ENCODE measurements at regions not wholly inside any gene's neighbourhood (a gene's known extent, or its start where the extent isn't known, plus 50 kb on each side); places are given as distances from the start of the nearest gene placed in this dataset.

GRCh38 chr2:150136893-150137292 is 350.6 kb downstream of the RND3 start:
- no peaks in the 10 kb centered on the region for H3K9me3 Mint-ChIP-seq
- no peaks in the 10 kb centered on the region for H3K36me3 Mint-ChIP-seq (ENCODE audit: low read depth)
- no peak overlapping the region for H3K4me3 Mint-ChIP-seq
- no peaks in the 10 kb centered on the region for H3K4me1 Mint-ChIP-seq
- no peak for DNase-seq
- H3K27me3 Mint-ChIP-seq (ENCODE audit: low read depth, poor library complexity), result peaks cover 8% of the 10 kb centered on the region
- TF ChIP-seq CTCF (IDR thresholded peaks at IDR 0.05), result no peak
- no peak overlapping the region for H3K27ac Mint-ChIP-seq

- Mint-ChIP-seq H3K27me3 (ENCODE audit: low read depth, poor library complexity) (peaks cover 11% of the 10 kb centered on the region), H3K4me3 (no peak overlapping the region), H3K27ac (no peak overlapping the region), H3K9me3 (no peaks in the 10 kb centered on the region), H3K36me3 (ENCODE audit: low read depth) (no peaks in the 10 kb centered on the region), H3K4me1 (no peaks in the 10 kb centered on the region)
- no peak for TF ChIP-seq CTCF (IDR thresholded peaks at IDR 0.05)
- no peak for DNase-seq
These were observed 351.1 kb downstream of the RND3 start for GRCh38 chr2:150136401-150136800.

GRCh38 chr2:150135223-150135883 is 352.1 kb downstream of the RND3 start:
- no peak for DNase-seq
- Mint-ChIP-seq H3K9me3 (no peaks in the 10 kb centered on the region), H3K4me1 (no peaks in the 10 kb centered on the region), H3K27ac (no peak overlapping the region), H3K36me3 (ENCODE audit: low read depth) (no peaks in the 10 kb centered on the region), H3K27me3 (ENCODE audit: low read depth, poor library complexity) (peaks cover 16% of the 10 kb centered on the region), H3K4me3 (no peak overlapping the region)
- no peak for TF ChIP-seq CTCF (IDR thresholded peaks at IDR 0.05)

GRCh38 chr2:150134223-150134857 is 353.1 kb downstream of the RND3 start:
- no peak for TF ChIP-seq CTCF (IDR thresholded peaks at IDR 0.05)
- no peak overlapping the region for H3K4me3 Mint-ChIP-seq
- no peak for DNase-seq
- H3K27ac Mint-ChIP-seq, result no peak overlapping the region
- H3K27me3 Mint-ChIP-seq (ENCODE audit: low read depth, poor library complexity), result peaks cover 20% of the 10 kb centered on the region
- H3K4me1 Mint-ChIP-seq, result no peaks in the 10 kb centered on the region
- H3K36me3 Mint-ChIP-seq (ENCODE audit: low read depth), result no peaks in the 10 kb centered on the region
- H3K9me3 Mint-ChIP-seq, result peaks cover 2% of the 10 kb centered on the region

- peaks cover 26% of the 10 kb centered on the region for H3K27me3 Mint-ChIP-seq (ENCODE audit: low read depth, poor library complexity)
- no peak for DNase-seq
- H3K4me3 Mint-ChIP-seq, result no peak overlapping the region
- H3K36me3 Mint-ChIP-seq (ENCODE audit: low read depth), result peaks cover 2% of the 10 kb centered on the region
- peaks cover 10% of the 10 kb centered on the region for H3K9me3 Mint-ChIP-seq
- no peak overlapping the region for H3K27ac Mint-ChIP-seq
- no peak for TF ChIP-seq CTCF (IDR thresholded peaks at IDR 0.05)
- H3K4me1 Mint-ChIP-seq, result no peaks in the 10 kb centered on the region
These were observed 353.8 kb downstream of the RND3 start for GRCh38 chr2:150133623-150134022.

Measured in nephron progenitor cell (in vitro differentiated cells).